NCI-H774 (cell line): ENCODE measurements at regions not wholly inside any gene's neighbourhood (a gene's known extent, or its start where the extent isn't known, plus 50 kb on each side); places are given as distances from the start of the nearest gene placed in this dataset.
"Not testable (repeated sequence)": the region's sequence is repeated elsewhere in the genome, so short reads cannot be mapped to it uniquely, and the experiment has no call there.

Experiments used
- DNase-seq: peaks from one replicate; lab custom pipeline; 2025; lab: John Stamatoyannopoulos, UW

DNA sequence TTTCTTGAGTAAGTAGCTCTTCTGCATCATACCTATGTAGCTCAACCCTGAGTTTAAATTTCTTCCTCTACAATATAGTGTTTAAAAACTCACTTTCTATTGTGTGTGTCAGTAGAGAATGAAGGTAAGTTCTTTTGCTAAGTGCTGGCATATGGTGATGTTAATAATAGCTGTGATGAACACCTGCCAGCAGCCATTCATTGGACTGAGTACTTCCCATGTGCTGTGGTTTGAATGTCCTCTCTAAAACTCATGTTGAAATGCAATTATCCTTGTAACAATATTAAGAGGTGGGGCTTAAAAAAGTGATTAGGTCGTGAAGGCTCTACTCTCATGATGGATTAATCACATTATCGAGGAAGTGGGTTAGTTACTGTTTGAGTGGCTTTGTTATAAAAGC lies 645.2 kb upstream of the RGMB start:
- peak; percentile 6 for DNase-seq

GRCh38 chr5:98128846-98129245 lies 644.6 kb upstream of the RGMB start:
- DNase-seq: no peak

- no peak for DNase-seq
Observed at GRCh38 chr5:98130261-98131035, 643.0 kb upstream of the RGMB start.

DNA sequence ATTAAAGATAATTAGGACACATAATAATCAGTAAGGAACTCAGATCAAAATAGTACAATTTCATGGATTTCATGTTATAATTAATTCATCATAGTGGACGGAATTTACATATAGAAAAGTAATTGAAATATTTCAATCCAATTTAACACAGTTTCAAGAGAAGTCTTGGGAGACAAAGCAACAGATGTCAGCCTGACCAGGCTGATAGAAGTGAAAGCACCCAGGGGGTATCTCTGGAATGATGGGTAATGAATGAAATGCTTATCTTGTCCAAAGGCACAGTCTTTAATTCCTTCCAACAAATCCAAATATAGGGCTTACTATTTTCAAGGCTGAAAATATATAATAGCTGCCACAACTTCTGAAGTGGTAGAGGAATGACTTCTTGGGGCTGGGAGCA lies 629.3 kb upstream of the RGMB start:
- DNase-seq: no peak

DNA sequence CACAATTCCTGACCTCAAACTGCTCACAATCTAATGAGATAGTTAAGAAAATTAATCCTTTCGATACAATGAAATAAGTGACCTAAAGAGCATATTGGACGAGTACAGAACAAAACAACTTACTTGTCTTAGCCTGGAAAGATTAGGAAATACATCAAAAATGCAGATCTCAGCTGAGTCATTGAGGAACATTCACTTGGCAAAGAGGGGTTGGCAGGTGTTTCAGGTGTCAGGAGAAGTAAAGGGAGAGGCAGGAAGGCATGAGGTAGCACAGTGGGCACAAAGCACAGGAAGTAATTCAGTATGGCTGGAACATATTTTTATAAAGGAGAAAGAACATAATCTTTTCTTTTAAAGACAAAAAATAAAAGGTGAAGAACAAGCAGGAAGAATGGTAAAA lies 628.8 kb upstream of the RGMB start:
- no peak for DNase-seq

DNA sequence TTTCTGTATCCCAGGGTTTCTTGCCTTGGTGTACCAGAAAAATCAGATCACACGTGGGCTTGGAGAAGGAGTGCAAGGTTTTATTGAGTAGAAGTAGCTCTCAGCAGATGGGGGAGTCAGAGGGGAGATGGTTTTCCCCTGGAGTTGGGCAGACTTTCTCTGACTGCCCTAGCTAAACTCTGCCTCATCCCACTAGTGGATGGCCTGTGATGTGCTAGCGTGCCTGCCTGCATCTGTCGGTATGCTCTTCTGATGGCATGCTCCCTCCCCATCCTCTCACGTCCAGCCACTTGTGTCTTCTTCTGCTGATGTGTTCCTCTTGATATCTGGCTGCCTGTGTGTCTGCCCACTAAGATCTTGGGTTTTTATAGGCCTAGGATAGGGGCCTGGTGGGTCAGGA lies 616.1 kb upstream of the RGMB start:
- DNase-seq: no peak

- DNase-seq: no peak
Observed at GRCh38 chr5:98158440-98158839, 615.0 kb upstream of the RGMB start.

DNA sequence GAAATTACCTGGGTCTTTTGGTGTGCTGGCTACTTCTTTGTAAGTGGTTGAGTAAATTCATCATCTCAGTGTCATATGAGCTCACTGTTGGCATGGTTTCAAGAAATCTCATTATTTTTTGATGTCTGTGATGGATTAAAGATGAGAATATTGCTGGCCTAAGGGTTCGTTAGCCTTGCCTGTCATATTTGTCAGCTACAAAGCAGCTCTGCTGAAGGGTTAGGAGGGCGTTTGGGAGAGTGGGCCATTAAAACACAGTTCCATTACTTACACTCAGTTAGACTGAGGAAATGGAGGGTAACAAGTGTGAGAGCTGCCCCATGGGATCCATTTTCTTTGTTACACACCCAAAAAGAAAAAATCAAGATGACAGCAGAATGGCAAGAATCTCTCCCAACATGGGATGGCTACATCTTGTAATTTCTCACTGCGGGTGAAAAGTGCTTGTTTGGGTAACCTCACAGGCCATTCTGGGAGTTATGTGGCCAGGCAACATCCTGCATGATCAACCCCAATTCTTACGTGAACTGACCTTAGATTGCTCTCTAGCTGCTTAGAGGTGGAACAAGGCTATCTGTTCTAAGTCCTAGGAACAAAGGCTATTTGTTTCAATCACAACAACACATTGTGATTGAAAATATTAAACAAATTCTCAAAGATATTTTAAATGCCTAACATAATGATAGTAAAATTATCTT lies 609.5 kb upstream of the RGMB start:
- DNase-seq: no peak

GRCh38 chr5:98168871-98169270 lies 604.6 kb upstream of the RGMB start:
- DNase-seq: no peak

- DNase-seq: no peak
Observed at GRCh38 chr5:98170994-98171393, 602.5 kb upstream of the RGMB start.

- DNase-seq: no peak
Observed at GRCh38 chr5:98173334-98173733, 600.1 kb upstream of the RGMB start.

DNA sequence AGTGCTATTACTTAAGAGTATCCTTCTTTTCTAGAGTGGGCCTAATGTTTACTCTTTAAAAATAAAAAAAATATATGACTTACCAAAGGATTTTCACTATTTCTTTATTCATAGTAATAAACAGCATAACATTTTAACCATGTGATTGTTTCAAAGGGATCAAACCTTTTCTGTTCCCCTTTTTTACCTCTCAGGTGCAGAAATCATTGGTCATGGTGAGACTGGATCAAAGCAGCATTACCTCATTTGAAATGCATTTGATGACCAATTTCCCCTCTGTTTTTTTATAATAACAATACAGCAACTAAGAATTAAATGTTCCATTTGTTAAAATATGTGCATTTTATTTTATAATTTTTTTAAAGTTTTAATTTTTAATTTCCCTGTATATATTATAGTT lies 598.0 kb upstream of the RGMB start:
- DNase-seq: no peak

DNA sequence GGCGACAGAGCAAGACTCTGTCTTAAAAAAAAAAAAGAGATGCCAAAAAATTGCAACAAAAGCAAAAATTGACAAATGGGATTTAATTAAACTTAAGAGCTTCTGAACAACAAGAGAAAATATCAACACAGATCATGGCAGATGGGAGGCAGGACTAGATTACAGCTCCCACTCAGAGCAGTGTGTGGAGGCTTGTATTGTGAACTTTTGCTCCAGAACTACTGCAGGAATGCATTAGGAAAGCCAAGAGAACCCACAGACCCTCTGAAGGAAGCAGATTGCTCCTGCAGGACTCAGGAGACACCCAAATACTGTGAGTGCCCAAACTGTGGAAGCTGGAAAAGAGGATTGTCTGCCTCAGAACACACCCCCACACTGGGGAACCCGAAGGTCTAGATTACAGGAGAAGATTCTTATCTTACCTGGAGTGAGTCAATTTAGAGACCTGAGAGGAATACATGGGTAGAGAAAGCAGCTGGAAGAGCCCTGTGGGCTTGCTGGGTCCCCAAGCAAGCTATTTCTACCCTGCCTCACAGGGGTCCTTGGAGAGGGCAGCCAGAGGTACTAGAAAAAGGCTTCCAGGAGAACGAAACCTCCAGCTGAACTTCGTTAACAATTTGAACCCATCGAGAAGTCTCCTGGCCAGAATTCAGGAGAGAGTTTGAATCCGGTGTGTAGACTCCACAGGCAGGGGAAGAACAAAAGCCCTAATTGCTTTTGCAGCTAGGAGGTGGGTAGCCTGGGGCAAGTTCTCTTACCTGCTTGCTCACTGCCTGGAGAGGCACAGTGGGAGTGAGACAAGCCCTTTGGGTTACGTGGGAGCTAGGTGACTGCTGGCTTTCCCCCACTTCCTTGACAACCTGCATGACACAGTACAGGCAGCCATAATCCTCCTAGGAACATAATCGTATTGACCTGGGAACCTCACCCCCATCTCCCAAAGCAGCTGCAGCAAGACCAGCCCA lies 593.4 kb upstream of the RGMB start:
- no peak for DNase-seq

DNA sequence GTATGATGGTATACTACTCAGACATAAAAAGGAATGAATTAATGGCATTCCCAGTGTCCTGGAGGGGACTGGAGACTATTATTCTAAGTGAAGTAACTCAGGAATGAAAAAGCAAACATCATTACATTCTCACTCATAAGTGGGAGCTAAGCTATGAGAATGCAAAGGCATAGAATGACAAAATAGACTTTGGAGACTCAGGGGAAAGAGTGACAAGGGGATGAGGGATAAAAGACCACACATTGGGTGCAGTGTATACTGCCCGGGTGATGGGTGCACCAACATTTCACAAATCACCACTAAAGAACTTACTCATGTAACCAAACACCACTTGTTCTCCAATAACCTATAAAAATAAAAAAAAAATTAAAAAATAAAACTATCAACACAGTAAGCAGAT lies 587.3 kb upstream of the RGMB start:
- DNase-seq: no peak

GRCh38 chr5:98187945-98188344 lies 585.5 kb upstream of the RGMB start:
- DNase-seq: no peak

- DNase-seq: not testable (repeated sequence)
Observed at GRCh38 chr5:98190344-98190743, 583.1 kb upstream of the RGMB start.

DNA sequence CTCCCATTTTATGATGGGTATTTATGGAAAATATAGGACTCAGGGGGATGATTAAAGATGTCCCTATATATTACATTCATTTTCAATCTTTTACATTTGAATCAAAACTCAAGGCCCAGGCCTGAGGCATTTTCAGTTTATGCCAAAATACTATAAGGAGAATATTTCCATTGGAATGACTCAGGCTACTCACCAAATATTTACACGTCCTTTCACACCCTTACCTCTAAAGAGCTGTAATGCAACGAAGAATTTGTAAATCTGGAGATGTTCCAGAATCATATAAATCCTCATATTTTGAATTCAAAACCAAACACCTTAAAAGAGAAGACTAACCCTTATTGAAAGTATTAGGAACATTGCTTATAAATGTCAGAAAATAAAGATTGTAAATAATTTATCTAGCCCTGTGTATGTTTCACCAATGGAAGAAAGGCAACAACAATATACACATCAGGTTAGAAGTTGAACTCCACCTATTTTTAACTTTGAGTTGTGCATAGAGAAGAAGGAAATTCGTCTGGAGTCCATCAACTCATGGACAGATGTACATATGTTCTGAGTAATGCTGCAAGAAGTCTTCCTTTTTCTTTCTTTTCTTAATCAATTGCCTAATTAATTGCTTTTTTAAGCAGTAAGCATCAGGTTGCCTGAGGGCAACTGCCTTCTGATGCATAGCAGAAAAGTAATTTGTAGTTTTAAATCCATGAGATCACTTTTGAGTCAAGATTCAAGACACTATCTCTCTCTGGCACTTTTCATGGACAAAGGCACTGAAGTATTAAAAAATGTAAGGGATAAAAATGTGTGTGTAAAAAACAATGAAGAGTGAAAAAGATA lies 579.3 kb upstream of the RGMB start:
- no peak for DNase-seq

DNA sequence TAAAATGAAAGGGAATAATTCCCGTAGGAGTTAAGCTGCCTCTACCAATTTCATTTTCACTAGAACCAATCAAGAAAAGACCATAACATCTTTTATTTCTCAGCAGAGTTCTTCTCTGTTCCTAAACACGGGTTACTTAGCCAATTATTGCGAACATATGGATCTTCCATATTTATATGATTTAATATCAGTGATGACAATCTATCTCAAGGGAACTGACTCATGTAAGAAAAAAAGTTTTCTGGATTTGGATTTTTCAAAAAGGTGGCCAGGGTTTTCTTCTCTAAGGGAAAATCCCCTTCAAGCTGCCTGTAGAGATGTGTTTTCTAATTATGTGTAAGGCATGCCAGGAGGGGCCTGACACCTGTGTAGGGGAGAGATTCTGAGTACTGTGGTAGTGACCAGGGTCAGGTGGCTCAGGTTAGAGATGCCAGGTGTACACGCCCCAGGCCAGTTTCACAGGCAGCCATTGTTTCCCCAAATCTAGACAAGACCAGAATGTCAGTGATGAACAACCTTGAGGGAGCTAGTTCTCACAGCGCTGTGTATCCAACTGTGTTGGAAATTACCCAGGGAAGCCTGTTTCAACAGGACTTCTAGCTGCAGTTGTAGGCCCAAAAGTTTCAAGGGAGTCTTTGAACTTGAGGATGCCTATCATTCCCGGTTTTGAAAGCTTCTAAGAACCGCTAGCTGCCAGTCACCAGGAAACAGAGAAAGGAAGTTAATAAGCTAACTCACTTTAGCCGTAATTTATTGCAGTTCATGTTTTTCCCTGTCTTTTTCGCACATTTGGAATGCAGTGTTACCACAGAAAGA lies 572.5 kb upstream of the RGMB start:
- no peak for DNase-seq

DNA sequence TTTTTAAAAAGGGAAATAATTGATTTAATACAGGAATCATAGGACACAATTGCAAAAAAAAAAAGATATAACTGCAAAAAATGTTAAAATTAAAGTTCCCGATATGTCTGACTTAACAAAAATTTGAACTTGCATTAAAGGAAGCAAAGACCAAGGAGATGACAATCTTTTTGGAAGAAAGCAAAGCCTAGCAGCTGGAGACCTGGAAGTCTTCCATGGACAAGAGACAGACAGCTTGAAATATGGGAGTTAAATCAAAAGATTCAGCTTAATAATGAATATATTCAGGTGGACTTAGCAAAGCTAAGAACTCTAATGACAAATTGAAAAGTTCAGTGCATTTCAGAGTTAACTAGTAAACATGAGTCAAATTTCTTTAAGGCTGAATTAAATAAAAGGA lies 568.7 kb upstream of the RGMB start:
- no peak for DNase-seq

GRCh38 chr5:98205691-98206461 lies 567.6 kb upstream of the RGMB start:
- no peak for DNase-seq
